DOHH2 (cell line): ENCODE measurements at regions not wholly inside any gene's neighbourhood (a gene's known extent, or its start where the extent isn't known, plus 50 kb on each side); places are given as distances from the start of the nearest gene placed in this dataset.

Source experiments
- EZH2phosphoT487 ChIP-seq: fragments of 200-600 bp; sonication (generic); IDR thresholded peaks from 2 replicates; pipeline ENCODE4 v1.6.1; 2017; ENCODE audit warnings: borderline replicate concordance, mild to moderate bottlenecking, antibody characterized with exemption, low read length, moderate library complexity, mixed read lengths
- TF ChIP-seq, protein P1 (sequence below): fragments of 200-600 bp; sonication (generic); IDR thresholded peaks from one replicate; pipeline ENCODE4 v1.5.1; 2014; ENCODE audit warnings: antibody characterized with exemption, mild to moderate bottlenecking, low read depth, low read length; ENCODE audit not compliant: poor library complexity, severe bottlenecking

- TF ChIP-seq, protein P1, sequence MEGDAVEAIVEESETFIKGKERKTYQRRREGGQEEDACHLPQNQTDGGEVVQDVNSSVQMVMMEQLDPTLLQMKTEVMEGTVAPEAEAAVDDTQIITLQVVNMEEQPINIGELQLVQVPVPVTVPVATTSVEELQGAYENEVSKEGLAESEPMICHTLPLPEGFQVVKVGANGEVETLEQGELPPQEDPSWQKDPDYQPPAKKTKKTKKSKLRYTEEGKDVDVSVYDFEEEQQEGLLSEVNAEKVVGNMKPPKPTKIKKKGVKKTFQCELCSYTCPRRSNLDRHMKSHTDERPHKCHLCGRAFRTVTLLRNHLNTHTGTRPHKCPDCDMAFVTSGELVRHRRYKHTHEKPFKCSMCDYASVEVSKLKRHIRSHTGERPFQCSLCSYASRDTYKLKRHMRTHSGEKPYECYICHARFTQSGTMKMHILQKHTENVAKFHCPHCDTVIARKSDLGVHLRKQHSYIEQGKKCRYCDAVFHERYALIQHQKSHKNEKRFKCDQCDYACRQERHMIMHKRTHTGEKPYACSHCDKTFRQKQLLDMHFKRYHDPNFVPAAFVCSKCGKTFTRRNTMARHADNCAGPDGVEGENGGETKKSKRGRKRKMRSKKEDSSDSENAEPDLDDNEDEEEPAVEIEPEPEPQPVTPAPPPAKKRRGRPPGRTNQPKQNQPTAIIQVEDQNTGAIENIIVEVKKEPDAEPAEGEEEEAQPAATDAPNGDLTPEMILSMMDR: no peak
- TF ChIP-seq EZH2phosphoT487: no peak
Measured at GRCh38 chr2:57843158-57843557, 203.4 kb upstream of the VRK2 start.
